ENCODE measurements at regions not wholly inside any gene's neighbourhood (a gene's known extent, or its start where the extent isn't known, plus 50 kb on each side); places are given as distances from the start of the nearest gene placed in this dataset.

DNA sequence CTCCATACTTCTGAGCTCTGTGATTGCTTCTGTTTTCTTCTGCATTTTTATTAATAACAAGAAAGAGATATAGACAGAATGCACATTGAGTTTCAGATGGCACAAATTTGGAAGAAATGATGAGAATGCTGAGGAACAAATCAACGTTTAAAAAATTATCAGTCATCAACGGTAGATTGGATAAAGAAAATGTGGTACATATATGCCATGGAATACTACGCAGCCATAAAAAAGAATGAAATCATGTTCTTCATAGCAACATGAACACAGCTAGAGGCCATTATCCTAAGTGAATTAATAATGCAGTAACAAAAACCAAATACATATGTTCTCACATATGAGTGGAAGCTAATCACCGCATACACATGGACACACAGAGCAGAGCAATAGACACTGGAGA is 81.8 kb downstream of the DUSP6 start:
- TF ChIP-seq, protein P1, sequence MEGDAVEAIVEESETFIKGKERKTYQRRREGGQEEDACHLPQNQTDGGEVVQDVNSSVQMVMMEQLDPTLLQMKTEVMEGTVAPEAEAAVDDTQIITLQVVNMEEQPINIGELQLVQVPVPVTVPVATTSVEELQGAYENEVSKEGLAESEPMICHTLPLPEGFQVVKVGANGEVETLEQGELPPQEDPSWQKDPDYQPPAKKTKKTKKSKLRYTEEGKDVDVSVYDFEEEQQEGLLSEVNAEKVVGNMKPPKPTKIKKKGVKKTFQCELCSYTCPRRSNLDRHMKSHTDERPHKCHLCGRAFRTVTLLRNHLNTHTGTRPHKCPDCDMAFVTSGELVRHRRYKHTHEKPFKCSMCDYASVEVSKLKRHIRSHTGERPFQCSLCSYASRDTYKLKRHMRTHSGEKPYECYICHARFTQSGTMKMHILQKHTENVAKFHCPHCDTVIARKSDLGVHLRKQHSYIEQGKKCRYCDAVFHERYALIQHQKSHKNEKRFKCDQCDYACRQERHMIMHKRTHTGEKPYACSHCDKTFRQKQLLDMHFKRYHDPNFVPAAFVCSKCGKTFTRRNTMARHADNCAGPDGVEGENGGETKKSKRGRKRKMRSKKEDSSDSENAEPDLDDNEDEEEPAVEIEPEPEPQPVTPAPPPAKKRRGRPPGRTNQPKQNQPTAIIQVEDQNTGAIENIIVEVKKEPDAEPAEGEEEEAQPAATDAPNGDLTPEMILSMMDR (IDR thresholded peaks at IDR 0.05) = no peak
- no peak for TF ChIP-seq POLR2A (IDR thresholded peaks at IDR 0.05)
